ENCODE measurements at regions not wholly inside any gene's neighbourhood (a gene's known extent, or its start where the extent isn't known, plus 50 kb on each side); places are given as distances from the start of the nearest gene placed in this dataset.

GRCh38 chrX:9339603-9340491 lies 125.0 kb upstream of the TBL1X start:
- Histone ChIP-seq H3K79me2 (ENCODE audit: insufficient read depth, low read length) (no peaks in the 10 kb centered on the region), H3K4me3 (ENCODE audit: low read depth, low read length, poor library complexity, severe bottlenecking) (peak overlapping the region; percentile 28), H2AFZ (ENCODE audit: low read length) (no peak overlapping the region), H3K4me1 (ENCODE audit: insufficient read depth, low read length, severe bottlenecking) (peaks cover 37% of the 10 kb centered on the region), H3K9ac (ENCODE audit: low read length) (peak overlapping the region; percentile 62), H3F3A (ENCODE audit: insufficient read depth, low read length) (no peaks in the 10 kb centered on the region; the same call in 1 of the 2 replicates), H3K27ac (ENCODE audit: low read depth, low read length, poor library complexity, severe bottlenecking) (peak overlapping the region; percentile 98), H3K27me3 (ENCODE audit: insufficient read depth, low read length) (no peaks in the 10 kb centered on the region), H4K20me1 (ENCODE audit: insufficient read depth, low read length) (no peaks in the 10 kb centered on the region), H3K9me3 (ENCODE audit: low read length) (no peaks in the 10 kb centered on the region), H3K36me3 (ENCODE audit: insufficient read depth, low read length) (no peaks in the 10 kb centered on the region), H3K9me2 (ENCODE audit: low read depth, low read length) (no peaks in the 10 kb centered on the region), H3K4me2 (ENCODE audit: low read length) (peak overlapping the region; percentile 62)
- TF ChIP-seq CTCF (IDR thresholded peaks at IDR 0.05; ENCODE audit: low read length) (no peak), EZH2 (IDR thresholded peaks at IDR 0.05; ENCODE audit: borderline replicate concordance, low read length) (no peak)

- Histone ChIP-seq H3K4me3 (ENCODE audit: low read depth, low read length, poor library complexity, severe bottlenecking) (peak overlapping the region; percentile 28), H3K36me3 (ENCODE audit: insufficient read depth, low read length) (no peaks in the 10 kb centered on the region), H3K4me2 (ENCODE audit: low read length) (peak overlapping the region; percentile 62), H3K79me2 (ENCODE audit: insufficient read depth, low read length) (no peaks in the 10 kb centered on the region), H3K9me3 (ENCODE audit: low read length) (no peaks in the 10 kb centered on the region), H4K20me1 (ENCODE audit: insufficient read depth, low read length) (no peaks in the 10 kb centered on the region), H3K4me1 (ENCODE audit: insufficient read depth, low read length, severe bottlenecking) (peaks cover 37% of the 10 kb centered on the region), H3F3A (ENCODE audit: insufficient read depth, low read length) (no peaks in the 10 kb centered on the region; the same call in 1 of the 2 replicates), H3K9me2 (ENCODE audit: low read depth, low read length) (no peaks in the 10 kb centered on the region), H2AFZ (ENCODE audit: low read length) (no peak overlapping the region), H3K27ac (ENCODE audit: low read depth, low read length, poor library complexity, severe bottlenecking) (peak overlapping the region; percentile 98), H3K9ac (ENCODE audit: low read length) (peak overlapping the region; percentile 62), H3K27me3 (ENCODE audit: insufficient read depth, low read length) (no peaks in the 10 kb centered on the region)
- TF ChIP-seq CTCF (IDR thresholded peaks at IDR 0.05; ENCODE audit: low read length) (no peak), EZH2 (IDR thresholded peaks at IDR 0.05; ENCODE audit: borderline replicate concordance, low read length) (no peak)
These were observed 124.1 kb upstream of the TBL1X start for GRCh38 chrX:9340598-9341290.

GRCh38 chrX:9341291-9342201 lies 123.3 kb upstream of the TBL1X start:
- H3K4me3 ChIP-seq (ENCODE audit: low read depth, low read length, poor library complexity, severe bottlenecking): peak overlapping the region; percentile 28
- H3F3A ChIP-seq (ENCODE audit: insufficient read depth, low read length): no peaks in the 10 kb centered on the region; the same call in 1 of the 2 replicates
- peaks cover 31% of the 10 kb centered on the region for H3K4me1 ChIP-seq (ENCODE audit: insufficient read depth, low read length, severe bottlenecking)
- H3K36me3 ChIP-seq (ENCODE audit: insufficient read depth, low read length): no peaks in the 10 kb centered on the region
- no peaks in the 10 kb centered on the region for H3K9me3 ChIP-seq (ENCODE audit: low read length)
- H2AFZ ChIP-seq (ENCODE audit: low read length): no peak overlapping the region
- no peaks in the 10 kb centered on the region for H4K20me1 ChIP-seq (ENCODE audit: insufficient read depth, low read length)
- H3K27me3 ChIP-seq (ENCODE audit: insufficient read depth, low read length): no peaks in the 10 kb centered on the region
- H3K27ac ChIP-seq (ENCODE audit: low read depth, low read length, poor library complexity, severe bottlenecking): peak overlapping the region; percentile 98
- no peaks in the 10 kb centered on the region for H3K9me2 ChIP-seq (ENCODE audit: low read depth, low read length)
- no peak for TF ChIP-seq EZH2 (IDR thresholded peaks at IDR 0.05; ENCODE audit: borderline replicate concordance, low read length)
- no peak; the same call in 1 of the 2 replicates for TF ChIP-seq CTCF (IDR thresholded peaks at IDR 0.05; ENCODE audit: low read length)
- H3K79me2 ChIP-seq (ENCODE audit: insufficient read depth, low read length): no peaks in the 10 kb centered on the region
- peak overlapping the region; percentile 62 for H3K9ac ChIP-seq (ENCODE audit: low read length)
- H3K4me2 ChIP-seq (ENCODE audit: low read length): peak overlapping the region; percentile 62

Data from OCI-LY1 (cell line).